ENCODE measurements at regions not wholly inside any gene's neighbourhood (a gene's known extent, or its start where the extent isn't known, plus 50 kb on each side); places are given as distances from the start of the nearest gene placed in this dataset.

GRCh38 chr4:58191109-58191508, 1080.9 kb upstream of the IGFBP7 start:
- Histone ChIP-seq H3K27me3 (replicated peaks; ENCODE audit: control insufficient read depth, insufficient read depth, low read length) (no peaks in the 10 kb centered on the region), H3K9me3 (no peaks in the 10 kb centered on the region), H3K4me1 (no peaks in the 10 kb centered on the region), H3K4me3 (ENCODE audit: low read depth, low read length) (no peak overlapping the region), H3K36me3 (ENCODE audit: control insufficient read depth, insufficient read depth, low read length) (no peaks in the 10 kb centered on the region)
- ChIA-PET CTCF (no interaction called here), POLR2A (no interaction called here)
- Mint-ChIP-seq H3K4me3 (ENCODE audit: unreplicated experiment) (no peak overlapping the region), H3K27me3 (ENCODE audit: insufficient read depth, unreplicated experiment) (no peaks in the 10 kb centered on the region), H3K4me1 (ENCODE audit: low read depth, unreplicated experiment) (no peaks in the 10 kb centered on the region), H3K36me3 (ENCODE audit: insufficient read depth, unreplicated experiment) (no peaks in the 10 kb centered on the region), H3K9me3 (ENCODE audit: unreplicated experiment) (peaks cover 4% of the 10 kb centered on the region), H3K27ac (ENCODE audit: unreplicated experiment) (no peak overlapping the region)
- no TSS peak for BruUV-seq (replicated peaks)
- intact Hi-C loops (cut with micrococcal nuclease; ENCODE audit: unreplicated experiment) = no loop called here
- no peak for TF ChIP-seq CTCF (IDR thresholded peaks at IDR 0.05; ENCODE audit: insufficient read depth in 1 of 2, low read depth in 1 of 2, low read length in 1 of 2, severe bottlenecking in 1 of 2, unreplicated experiment in 1 of 2)
- DNase-seq = no peak

DNA sequence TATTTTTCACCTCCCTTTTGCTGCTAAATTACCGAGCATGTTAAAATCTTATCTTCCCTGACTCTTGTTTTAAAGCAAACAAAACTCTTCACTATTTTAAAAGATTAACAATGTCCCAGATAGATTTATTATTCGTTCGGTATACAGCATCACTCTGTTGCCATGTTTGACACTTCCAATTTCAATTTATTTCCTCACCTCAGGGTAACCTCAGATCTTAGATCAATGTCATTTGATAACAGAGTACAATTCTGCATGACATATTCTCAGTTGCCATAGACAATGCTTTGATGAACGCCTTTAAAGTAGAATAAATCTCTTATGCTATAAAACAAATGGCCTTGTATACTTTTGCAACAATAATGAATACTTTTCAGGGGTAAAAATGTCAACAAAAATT, 1078.1 kb upstream of the IGFBP7 start:
- Mint-ChIP-seq H3K4me3 (ENCODE audit: unreplicated experiment) (no peak overlapping the region), H3K36me3 (ENCODE audit: insufficient read depth, unreplicated experiment) (no peaks in the 10 kb centered on the region), H3K4me1 (ENCODE audit: low read depth, unreplicated experiment) (no peaks in the 10 kb centered on the region), H3K9me3 (ENCODE audit: unreplicated experiment) (peaks cover 18% of the 10 kb centered on the region), H3K27me3 (ENCODE audit: insufficient read depth, unreplicated experiment) (no peaks in the 10 kb centered on the region), H3K27ac (ENCODE audit: unreplicated experiment) (no peak overlapping the region)
- Histone ChIP-seq H3K4me3 (ENCODE audit: low read depth, low read length) (no peak overlapping the region), H3K4me1 (no peaks in the 10 kb centered on the region), H3K27me3 (replicated peaks; ENCODE audit: control insufficient read depth, insufficient read depth, low read length) (no peaks in the 10 kb centered on the region), H3K9me3 (0 out of 2 replicates have a peak, but pooled peaks cover 3% of the 10 kb centered on the region), H3K36me3 (ENCODE audit: control insufficient read depth, insufficient read depth, low read length) (no peaks in the 10 kb centered on the region)
- BruUV-seq (replicated peaks) = no TSS peak
- intact Hi-C loops (cut with micrococcal nuclease; ENCODE audit: unreplicated experiment) = no loop called here
- POLR2A ChIA-PET = no interaction called here
- TF ChIP-seq CTCF (IDR thresholded peaks at IDR 0.05; ENCODE audit: insufficient read depth in 1 of 2, low read depth in 1 of 2, low read length in 1 of 2, severe bottlenecking in 1 of 2, unreplicated experiment in 1 of 2) = no peak
- DNase-seq = no peak
- CTCF ChIA-PET = no interaction called here

DNA sequence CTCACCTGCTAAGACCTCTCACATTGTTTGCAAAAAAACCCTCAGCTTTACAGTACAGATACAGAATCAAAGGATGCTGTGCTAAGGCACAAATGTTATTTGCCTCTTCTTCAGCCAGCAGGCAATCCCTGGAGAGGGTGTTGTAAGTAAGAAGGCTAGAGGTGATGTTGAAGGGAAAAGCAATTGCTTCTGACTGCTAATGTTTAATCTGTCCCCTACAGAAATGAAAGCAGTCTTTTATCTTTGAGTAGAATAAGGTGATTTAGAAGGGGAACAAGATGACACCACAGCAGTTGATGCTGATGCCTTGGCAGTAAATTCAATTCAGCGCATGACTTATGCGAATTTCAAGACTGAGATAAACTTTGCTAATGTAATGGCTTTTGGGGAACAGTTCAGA, 1064.8 kb upstream of the IGFBP7 start:
- no peaks in the 10 kb centered on the region for H3K9me3 ChIP-seq
- ChIA-PET CTCF (no interaction called here), POLR2A (no interaction called here)
- no peak overlapping the region for H3K4me3 ChIP-seq (ENCODE audit: low read depth, low read length)
- Mint-ChIP-seq H3K27ac (ENCODE audit: unreplicated experiment) (no peak overlapping the region), H3K36me3 (ENCODE audit: insufficient read depth, unreplicated experiment) (no peaks in the 10 kb centered on the region), H3K27me3 (ENCODE audit: insufficient read depth, unreplicated experiment) (no peaks in the 10 kb centered on the region), H3K9me3 (ENCODE audit: unreplicated experiment) (no peaks in the 10 kb centered on the region), H3K4me1 (ENCODE audit: low read depth, unreplicated experiment) (no peaks in the 10 kb centered on the region), H3K4me3 (ENCODE audit: unreplicated experiment) (no peak overlapping the region)
- no TSS peak for BruUV-seq (replicated peaks)
- no peaks in the 10 kb centered on the region for H3K27me3 ChIP-seq (replicated peaks; ENCODE audit: control insufficient read depth, insufficient read depth, low read length)
- H3K36me3 ChIP-seq (ENCODE audit: control insufficient read depth, insufficient read depth, low read length) = no peaks in the 10 kb centered on the region
- DNase-seq = no peak
- intact Hi-C loops (cut with micrococcal nuclease; ENCODE audit: unreplicated experiment) = no loop called here
- no peak for TF ChIP-seq CTCF (IDR thresholded peaks at IDR 0.05; ENCODE audit: insufficient read depth in 1 of 2, low read depth in 1 of 2, low read length in 1 of 2, severe bottlenecking in 1 of 2, unreplicated experiment in 1 of 2)
- H3K4me1 ChIP-seq = no peaks in the 10 kb centered on the region

Measured in Caco-2 (cell line).